Upper lobe of right lung (tissue), 1 donor: ENCODE measurements at regions not wholly inside any gene's neighbourhood (a gene's known extent, or its start where the extent isn't known, plus 50 kb on each side); places are given as distances from the start of the nearest gene placed in this dataset.

Experiments
- ATAC-seq: fragments of 200-7000 bp; cut with Tn5 transposase; one replicate; pipeline ENCODE4 v1.9.1; 2020; ENCODE audit warnings: mild to moderate bottlenecking, moderate library complexity
- DNase-seq: peaks from one replicate; pipeline ENCODE4 v3.0.0-alpha.2; 2020
- H3K27ac ChIP-seq: fragments of 200-600 bp; one replicate; pipeline ENCODE4 v1.8.0; 2022
- H3K27me3 ChIP-seq: fragments of 200-600 bp; one replicate; pipeline ENCODE4 v1.8.0; 2022; ENCODE audit warnings: mild to moderate bottlenecking
- H3K36me3 ChIP-seq: fragments of 200-600 bp; one replicate; pipeline ENCODE4 v1.8.0; 2022
- H3K4me1 ChIP-seq: fragments of 200-600 bp; one replicate; pipeline ENCODE4 v1.8.0; 2022
- H3K4me3 ChIP-seq: fragments of 200-600 bp; one replicate; pipeline ENCODE4 v1.8.0; 2022; ENCODE audit warnings: mild to moderate bottlenecking
- H3K9me3 ChIP-seq: fragments of 200-600 bp; one replicate; pipeline ENCODE4 v1.8.0; 2022
- intact Hi-C: fragments of 100-400 bp; cut with DNase I; formaldehyde crosslinking; loops from one replicate; pipeline ENCODE4 v1.11.0; 2022
- TF ChIP-seq, protein P1 (sequence below): fragments of 200-600 bp; IDR thresholded peaks from one replicate; pipeline ENCODE4 v1.8.0; 2022; ENCODE audit warnings: antibody characterized with exemption
- donor health status: DM: no; HTN: yes; CAD: no; lungs with severe emphysema.

DNA sequence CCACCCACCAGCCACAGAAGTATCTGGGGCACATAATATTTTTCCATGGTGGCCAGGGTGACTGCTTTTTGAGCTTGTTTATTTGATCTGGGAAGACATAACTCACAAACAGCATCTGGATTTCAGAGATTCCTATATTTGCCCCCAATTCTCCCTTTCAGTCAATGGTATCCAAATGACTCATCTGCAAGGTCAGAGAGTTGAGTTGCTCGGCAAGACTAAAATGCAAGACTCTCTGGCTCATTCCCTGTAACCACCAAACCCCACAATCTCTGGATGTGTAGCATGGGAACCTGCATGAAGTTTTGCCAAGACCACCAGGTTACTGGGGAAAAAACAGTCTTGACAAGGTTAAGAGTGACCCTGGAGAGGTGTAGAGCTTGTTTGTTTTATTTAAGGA is 174.9 kb upstream of the FAR2 start:
- no peaks in the 10 kb centered on the region for H3K4me1 ChIP-seq
- no peak for ATAC-seq
- no peaks in the 10 kb centered on the region for H3K27me3 ChIP-seq
- no peaks in the 10 kb centered on the region for H3K9me3 ChIP-seq
- TF ChIP-seq, protein P1, sequence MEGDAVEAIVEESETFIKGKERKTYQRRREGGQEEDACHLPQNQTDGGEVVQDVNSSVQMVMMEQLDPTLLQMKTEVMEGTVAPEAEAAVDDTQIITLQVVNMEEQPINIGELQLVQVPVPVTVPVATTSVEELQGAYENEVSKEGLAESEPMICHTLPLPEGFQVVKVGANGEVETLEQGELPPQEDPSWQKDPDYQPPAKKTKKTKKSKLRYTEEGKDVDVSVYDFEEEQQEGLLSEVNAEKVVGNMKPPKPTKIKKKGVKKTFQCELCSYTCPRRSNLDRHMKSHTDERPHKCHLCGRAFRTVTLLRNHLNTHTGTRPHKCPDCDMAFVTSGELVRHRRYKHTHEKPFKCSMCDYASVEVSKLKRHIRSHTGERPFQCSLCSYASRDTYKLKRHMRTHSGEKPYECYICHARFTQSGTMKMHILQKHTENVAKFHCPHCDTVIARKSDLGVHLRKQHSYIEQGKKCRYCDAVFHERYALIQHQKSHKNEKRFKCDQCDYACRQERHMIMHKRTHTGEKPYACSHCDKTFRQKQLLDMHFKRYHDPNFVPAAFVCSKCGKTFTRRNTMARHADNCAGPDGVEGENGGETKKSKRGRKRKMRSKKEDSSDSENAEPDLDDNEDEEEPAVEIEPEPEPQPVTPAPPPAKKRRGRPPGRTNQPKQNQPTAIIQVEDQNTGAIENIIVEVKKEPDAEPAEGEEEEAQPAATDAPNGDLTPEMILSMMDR: no peak
- H3K4me3 ChIP-seq: no peak overlapping the region
- DNase-seq: no peak
- H3K36me3 ChIP-seq: no peaks in the 10 kb centered on the region
- intact Hi-C loops: no loop called here
- no peak overlapping the region for H3K27ac ChIP-seq

DNA sequence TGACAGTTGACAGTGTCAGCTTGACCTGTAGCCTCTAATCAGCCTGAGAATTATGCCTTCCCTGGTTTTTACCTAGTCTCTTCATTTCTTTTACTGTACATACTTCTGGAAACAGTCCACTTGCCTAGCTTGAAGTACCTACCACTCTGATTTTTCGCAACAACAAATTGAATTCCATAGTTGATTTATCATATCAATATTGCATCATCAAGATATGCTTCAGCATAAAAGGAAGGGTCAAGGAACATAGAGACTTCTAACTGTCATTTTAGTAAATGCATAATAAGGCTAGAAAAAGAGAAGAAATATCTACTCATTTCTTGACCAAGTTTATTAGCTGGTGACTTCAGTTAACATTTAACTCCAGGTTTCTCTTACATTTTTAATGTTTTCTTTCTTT is 174.2 kb upstream of the FAR2 start:
- Histone ChIP-seq H3K36me3 (no peaks in the 10 kb centered on the region), H3K9me3 (no peaks in the 10 kb centered on the region), H3K4me3 (no peak overlapping the region), H3K27me3 (no peaks in the 10 kb centered on the region), H3K27ac (no peak overlapping the region), H3K4me1 (no peaks in the 10 kb centered on the region)
- intact Hi-C loops: no loop called here
- TF ChIP-seq, protein P1: no peak
- DNase-seq (no peak), ATAC-seq (no peak)

DNA sequence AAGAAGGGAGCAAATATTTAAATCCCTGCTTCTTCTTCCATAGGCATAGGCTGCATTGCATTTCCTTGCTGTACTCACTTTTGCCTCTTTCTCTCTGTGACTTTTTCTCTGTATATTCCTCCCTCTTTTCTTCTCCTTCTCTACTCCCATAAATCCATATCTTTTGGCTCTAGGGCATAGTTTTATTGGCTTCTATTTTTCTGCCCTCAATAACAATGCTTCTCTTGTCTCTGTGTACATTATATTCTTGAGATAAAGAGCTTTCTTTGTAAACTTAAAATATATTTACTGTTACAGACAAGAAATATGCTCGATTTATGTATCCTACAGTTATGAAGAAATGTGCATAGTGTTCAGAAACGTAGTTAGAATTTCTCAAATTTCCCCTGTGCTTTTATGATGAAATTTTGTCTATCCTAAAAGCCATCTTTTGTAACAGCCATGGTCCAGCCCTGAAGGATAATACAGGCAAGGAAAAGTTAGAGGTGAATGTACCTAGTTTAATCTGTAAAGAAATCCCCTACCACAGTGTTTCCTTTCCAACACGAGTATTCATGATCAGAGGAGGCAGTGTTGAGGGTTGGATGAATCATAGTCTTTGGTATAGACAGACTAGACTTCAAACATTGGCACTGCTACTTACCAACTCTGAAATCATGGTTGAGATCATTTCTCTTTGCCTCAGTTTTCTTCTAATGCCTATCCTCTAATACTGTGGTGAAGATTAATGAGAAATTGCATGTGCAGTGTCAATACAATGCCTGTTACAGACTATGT is 173.3 kb upstream of the FAR2 start:
- Histone ChIP-seq H3K9me3 (no peaks in the 10 kb centered on the region), H3K27me3 (no peaks in the 10 kb centered on the region), H3K4me1 (no peaks in the 10 kb centered on the region), H3K4me3 (no peak overlapping the region), H3K36me3 (no peaks in the 10 kb centered on the region), H3K27ac (no peak overlapping the region)
- TF ChIP-seq, protein P1: no peak
- intact Hi-C loops: no loop called here
- DNase-seq (no peak), ATAC-seq (no peak)

DNA sequence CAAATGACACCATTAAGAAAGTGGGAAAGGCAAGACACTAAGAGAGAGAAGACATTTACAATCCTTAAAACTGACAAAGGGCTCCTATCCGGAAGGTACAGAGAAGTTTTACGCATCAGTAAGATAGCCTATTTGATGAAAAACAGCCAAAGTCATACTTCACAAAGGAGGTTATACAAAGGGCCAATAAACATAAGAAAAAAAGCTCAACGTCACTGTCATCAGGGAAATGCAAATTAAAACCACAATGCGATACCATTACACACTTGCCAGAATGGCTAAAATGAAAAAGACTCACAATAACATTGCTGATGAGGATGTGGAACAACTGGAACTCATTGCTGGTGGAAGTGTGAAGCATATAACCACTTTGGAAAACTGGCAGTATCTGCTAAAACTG is 168.6 kb upstream of the FAR2 start:
- H3K36me3 ChIP-seq: no peaks in the 10 kb centered on the region
- H3K9me3 ChIP-seq: no peaks in the 10 kb centered on the region
- no peaks in the 10 kb centered on the region for H3K4me1 ChIP-seq
- DNase-seq: no peak
- H3K27ac ChIP-seq: no peak overlapping the region
- intact Hi-C loops: no loop called here
- no peak for ATAC-seq
- TF ChIP-seq, protein P1: no peak
- H3K27me3 ChIP-seq: no peaks in the 10 kb centered on the region
- no peak overlapping the region for H3K4me3 ChIP-seq

DNA sequence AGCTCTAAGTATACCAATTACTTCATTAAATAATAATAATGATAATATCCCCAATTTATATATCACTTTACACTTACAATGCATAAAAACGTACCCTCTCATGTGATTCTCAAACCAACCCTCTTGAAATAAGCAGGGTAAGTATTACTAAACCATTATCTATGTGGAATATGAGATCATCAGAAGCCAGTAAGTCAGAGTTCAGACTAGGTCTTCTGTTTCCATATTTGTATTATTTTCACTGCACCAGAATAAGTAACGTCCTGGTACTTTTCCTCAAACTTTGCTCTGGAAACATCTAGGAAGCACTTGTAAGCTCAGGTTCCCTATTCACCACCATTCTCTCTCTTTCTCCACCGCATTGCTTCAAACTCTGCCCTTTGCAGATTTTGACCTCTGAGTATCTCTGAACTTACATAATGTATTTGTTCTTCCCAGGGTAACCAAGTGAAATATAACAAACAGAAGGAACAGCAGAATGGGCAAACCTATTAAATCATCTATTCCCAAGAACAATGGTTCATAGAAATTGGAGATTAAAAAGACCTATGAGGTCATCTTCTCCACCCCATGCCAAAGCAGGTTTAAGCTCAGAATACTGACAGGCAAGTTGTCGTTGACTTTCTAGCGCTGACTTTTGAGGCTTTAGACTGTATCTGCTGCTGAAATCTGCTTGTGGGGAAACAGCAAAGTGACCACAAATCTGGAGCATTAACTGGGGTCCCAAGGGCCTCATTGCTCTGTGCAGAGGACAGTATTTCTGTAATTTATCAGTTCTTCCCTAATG is 161.3 kb upstream of the FAR2 start:
- Histone ChIP-seq H3K4me1 (no peaks in the 10 kb centered on the region), H3K36me3 (no peaks in the 10 kb centered on the region), H3K27ac (no peak overlapping the region), H3K4me3 (no peak overlapping the region), H3K9me3 (no peaks in the 10 kb centered on the region), H3K27me3 (no peaks in the 10 kb centered on the region)
- DNase-seq: no peak
- TF ChIP-seq, protein P1: no peak
- intact Hi-C loops: no loop called here
- ATAC-seq: no peak
